Dendritic cell treated with granulocyte-macrophage colony-stimulating factor and Interleukin-4, amounts not matched to agents 40 ng/mL and 50 ng/mL, for 4 days (primary cell): ENCODE measurements at regions not wholly inside any gene's neighbourhood (a gene's known extent, or its start where the extent isn't known, plus 50 kb on each side); places are given as distances from the start of the nearest gene placed in this dataset.

ENCODE experiments used
- H3K27ac Mint-ChIP-seq: one replicate; pipeline ENCODE4 v1.8.0; 2022; ENCODE audit warnings: mild to moderate bottlenecking, mixed read lengths
- H3K27me3 Mint-ChIP-seq: one replicate; pipeline ENCODE4 v1.8.0; 2022; ENCODE audit warnings: mild to moderate bottlenecking, mixed read lengths
- H3K36me3 Mint-ChIP-seq: one replicate; pipeline ENCODE4 v1.8.0; 2022; ENCODE audit warnings: low read depth, mixed read lengths
- H3K4me1 Mint-ChIP-seq: one replicate; pipeline ENCODE4 v1.8.0; 2022; ENCODE audit warnings: low read depth, mixed read lengths
- H3K4me3 Mint-ChIP-seq: one replicate; pipeline ENCODE4 v1.8.0; 2022; ENCODE audit warnings: mild to moderate bottlenecking, moderate library complexity, mixed read lengths
- H3K9me3 Mint-ChIP-seq: one replicate; pipeline ENCODE4 v1.8.0; 2022; ENCODE audit warnings: mixed read lengths
- intact Hi-C: fragments of 100-400 bp; cut with micrococcal nuclease; formaldehyde crosslinking; loops from one replicate; pipeline ENCODE4 v1.15.0; 2022

GRCh38 chr1:34648501-34648900 lies 106.3 kb upstream of the GJB5 start:
- peaks cover 5% of the 10 kb centered on the region for H3K27me3 Mint-ChIP-seq

GRCh38 chr1:34650090-34650489 lies 104.8 kb upstream of the GJB5 start:
- H3K36me3 Mint-ChIP-seq: no peaks in the 10 kb centered on the region
- no peaks in the 10 kb centered on the region for H3K9me3 Mint-ChIP-seq
- no peak overlapping the region for H3K27ac Mint-ChIP-seq
- peaks cover 4% of the 10 kb centered on the region for H3K4me1 Mint-ChIP-seq
- H3K4me3 Mint-ChIP-seq: no peak overlapping the region
- peaks cover 5% of the 10 kb centered on the region for H3K27me3 Mint-ChIP-seq
- intact Hi-C loops: no loop called here

More at GRCh38 chr1:34648501-34648900, 106.3 kb upstream of the GJB5 start:
- Mint-ChIP-seq H3K27ac (no peak overlapping the region), H3K9me3 (no peaks in the 10 kb centered on the region), H3K36me3 (no peaks in the 10 kb centered on the region), H3K4me3 (no peak overlapping the region), H3K4me1 (no peaks in the 10 kb centered on the region)
- intact Hi-C loops: no loop called here

- H3K4me1 Mint-ChIP-seq: peaks cover 11% of the 10 kb centered on the region
- H3K4me3 Mint-ChIP-seq: no peak overlapping the region
- no peak overlapping the region for H3K27ac Mint-ChIP-seq
- H3K36me3 Mint-ChIP-seq: no peaks in the 10 kb centered on the region
- no peaks in the 10 kb centered on the region for H3K9me3 Mint-ChIP-seq
- intact Hi-C loops: no loop called here
- peaks cover 5% of the 10 kb centered on the region for H3K27me3 Mint-ChIP-seq
Measured at GRCh38 chr1:34650800-34651199, 104.0 kb upstream of the GJB5 start.

- intact Hi-C loops: no loop called here
- Mint-ChIP-seq H3K9me3 (no peaks in the 10 kb centered on the region), H3K4me3 (no peak overlapping the region), H3K36me3 (no peaks in the 10 kb centered on the region), H3K27ac (no peak overlapping the region), H3K27me3 (peaks cover 5% of the 10 kb centered on the region), H3K4me1 (peaks cover 11% of the 10 kb centered on the region)
Measured at GRCh38 chr1:34653110-34653509, 101.7 kb upstream of the GJB5 start.

GRCh38 chr1:34655206-34655874 lies 99.5 kb upstream of the GJB5 start:
- no peaks in the 10 kb centered on the region for H3K36me3 Mint-ChIP-seq
- intact Hi-C loops: no loop called here
- H3K27me3 Mint-ChIP-seq: peaks cover 7% of the 10 kb centered on the region
- no peaks in the 10 kb centered on the region for H3K9me3 Mint-ChIP-seq
- H3K4me3 Mint-ChIP-seq: no peak overlapping the region
- H3K27ac Mint-ChIP-seq: no peak overlapping the region
- peaks cover 11% of the 10 kb centered on the region for H3K4me1 Mint-ChIP-seq

GRCh38 chr1:34655875-34656240 lies 99.0 kb upstream of the GJB5 start:
- intact Hi-C loops: no loop called here
- Mint-ChIP-seq H3K4me3 (no peak overlapping the region), H3K9me3 (no peaks in the 10 kb centered on the region), H3K4me1 (peaks cover 11% of the 10 kb centered on the region), H3K27me3 (peaks cover 6% of the 10 kb centered on the region), H3K27ac (no peak overlapping the region), H3K36me3 (no peaks in the 10 kb centered on the region)

- peaks cover 11% of the 10 kb centered on the region for H3K4me1 Mint-ChIP-seq
- H3K27ac Mint-ChIP-seq: no peak overlapping the region
- H3K9me3 Mint-ChIP-seq: no peaks in the 10 kb centered on the region
- intact Hi-C loops: no loop called here
- peaks cover 6% of the 10 kb centered on the region for H3K27me3 Mint-ChIP-seq
- no peaks in the 10 kb centered on the region for H3K36me3 Mint-ChIP-seq
- H3K4me3 Mint-ChIP-seq: no peak overlapping the region
Measured at GRCh38 chr1:34656299-34656698, 98.5 kb upstream of the GJB5 start.

GRCh38 chr1:34656731-34657130 lies 98.1 kb upstream of the GJB5 start:
- Mint-ChIP-seq H3K4me1 (peaks cover 11% of the 10 kb centered on the region), H3K4me3 (no peak overlapping the region), H3K9me3 (no peaks in the 10 kb centered on the region), H3K27ac (no peak overlapping the region), H3K27me3 (peaks cover 6% of the 10 kb centered on the region), H3K36me3 (no peaks in the 10 kb centered on the region)
- intact Hi-C loops: no loop called here

GRCh38 chr1:34657266-34657665 lies 97.6 kb upstream of the GJB5 start:
- H3K9me3 Mint-ChIP-seq: no peaks in the 10 kb centered on the region
- H3K27me3 Mint-ChIP-seq: peaks cover 6% of the 10 kb centered on the region
- peaks cover 11% of the 10 kb centered on the region for H3K4me1 Mint-ChIP-seq
- no peaks in the 10 kb centered on the region for H3K36me3 Mint-ChIP-seq
- no peak overlapping the region for H3K4me3 Mint-ChIP-seq
- H3K27ac Mint-ChIP-seq: no peak overlapping the region
- intact Hi-C loops: no loop called here

- peaks cover 4% of the 10 kb centered on the region for H3K27me3 Mint-ChIP-seq
- H3K4me3 Mint-ChIP-seq: no peak overlapping the region
- H3K36me3 Mint-ChIP-seq: no peaks in the 10 kb centered on the region
- H3K27ac Mint-ChIP-seq: no peak overlapping the region
- H3K9me3 Mint-ChIP-seq: no peaks in the 10 kb centered on the region
- intact Hi-C loops: no loop called here
- peaks cover 11% of the 10 kb centered on the region for H3K4me1 Mint-ChIP-seq
Measured at GRCh38 chr1:34657849-34658248, 97.0 kb upstream of the GJB5 start.

- Mint-ChIP-seq H3K9me3 (no peaks in the 10 kb centered on the region), H3K4me1 (no peaks in the 10 kb centered on the region), H3K4me3 (no peak overlapping the region), H3K27ac (no peak overlapping the region), H3K27me3 (peaks cover 3% of the 10 kb centered on the region), H3K36me3 (no peaks in the 10 kb centered on the region)
- intact Hi-C loops: no loop called here
Measured at GRCh38 chr1:34663031-34663430, 91.8 kb upstream of the GJB5 start.

GRCh38 chr1:34668063-34668462 lies 86.8 kb upstream of the GJB5 start:
- Mint-ChIP-seq H3K4me3 (no peak overlapping the region), H3K27ac (no peak overlapping the region), H3K4me1 (no peaks in the 10 kb centered on the region), H3K36me3 (no peaks in the 10 kb centered on the region), H3K9me3 (peaks cover 19% of the 10 kb centered on the region), H3K27me3 (no peaks in the 10 kb centered on the region)
- intact Hi-C loops: no loop called here

GRCh38 chr1:34670982-34671381 lies 83.9 kb upstream of the GJB5 start:
- Mint-ChIP-seq H3K4me3 (no peak overlapping the region), H3K27me3 (no peaks in the 10 kb centered on the region)

GRCh38 chr1:34671887-34672286 lies 83.0 kb upstream of the GJB5 start:
- no peaks in the 10 kb centered on the region for H3K4me1 Mint-ChIP-seq
- no peaks in the 10 kb centered on the region for H3K36me3 Mint-ChIP-seq
- intact Hi-C loops: no loop called here
- H3K27me3 Mint-ChIP-seq: no peaks in the 10 kb centered on the region
- no peak overlapping the region for H3K4me3 Mint-ChIP-seq
- no peak overlapping the region for H3K27ac Mint-ChIP-seq
- H3K9me3 Mint-ChIP-seq: peaks cover 35% of the 10 kb centered on the region

More at GRCh38 chr1:34670982-34671381, 83.9 kb upstream of the GJB5 start:
- no peak overlapping the region for H3K27ac Mint-ChIP-seq
- H3K4me1 Mint-ChIP-seq: no peaks in the 10 kb centered on the region
- peaks cover 35% of the 10 kb centered on the region for H3K9me3 Mint-ChIP-seq
- H3K36me3 Mint-ChIP-seq: no peaks in the 10 kb centered on the region
- intact Hi-C loops: no loop called here
